GM12875 (cell line): ENCODE measurements at regions not wholly inside any gene's neighbourhood (a gene's known extent, or its start where the extent isn't known, plus 50 kb on each side); places are given as distances from the start of the nearest gene placed in this dataset.

Experiments used
- H3K4me3 ChIP-seq: one replicate; pipeline ENCODE4 v1.5.1; 2011; ENCODE audit warnings: low read depth, low read length, control low read depth
- CTCF ChIP-seq: IDR thresholded peaks from 2 replicates; pipeline ENCODE4 v1.5.1; 2011; ENCODE audit warnings: low read depth, mild to moderate bottlenecking, control low read depth, inconsistent platforms, low read length, moderate library complexity, borderline replicate concordance; ENCODE audit not compliant: insufficient read depth

- no peak for TF ChIP-seq CTCF
- no peak overlapping the region for H3K4me3 ChIP-seq
These were observed 174.4 kb upstream of the LPP start for GRCh38 chr3:187979564-187979963.

- TF ChIP-seq CTCF: no peak
- H3K4me3 ChIP-seq: no peak overlapping the region
These were observed 173.1 kb upstream of the LPP start for GRCh38 chr3:187980861-187981260.

GRCh38 chr3:187982142-187982541 lies 171.8 kb upstream of the LPP start:
- no peak for TF ChIP-seq CTCF
- no peak overlapping the region for H3K4me3 ChIP-seq

- TF ChIP-seq CTCF: no peak
- no peak overlapping the region for H3K4me3 ChIP-seq
These were observed 170.4 kb upstream of the LPP start for GRCh38 chr3:187983484-187984124.

- H3K4me3 ChIP-seq: no peak overlapping the region
- no peak for TF ChIP-seq CTCF
These were observed 168.3 kb upstream of the LPP start for GRCh38 chr3:187985647-187986046.

GRCh38 chr3:187986514-187986934 lies 167.4 kb upstream of the LPP start:
- no peak for TF ChIP-seq CTCF

GRCh38 chr3:187987187-187987586 lies 166.8 kb upstream of the LPP start:
- no peak for TF ChIP-seq CTCF
- H3K4me3 ChIP-seq: no peak overlapping the region

More at GRCh38 chr3:187986514-187986934, 167.4 kb upstream of the LPP start:
- no peak overlapping the region for H3K4me3 ChIP-seq
